Astrocyte (in vitro differentiated cells and primary cell): ENCODE measurements at regions not wholly inside any gene's neighbourhood (a gene's known extent, or its start where the extent isn't known, plus 50 kb on each side); places are given as distances from the start of the nearest gene placed in this dataset.
A peak's percentile ranks its signal among the peaks of the same experiment; 100 is the strongest.

Experiments
- DNase-seq: peaks from one replicate; pipeline ENCODE4 v3.0.0-alpha.2; 2010; ENCODE audit warnings: low read depth
- FAIRE-seq: peaks from 2 replicates; lab custom pipeline; 2011; peaks lifted over from hg19 to GRCh38; lab: Jason Lieb, UNC
- H2AFZ ChIP-seq: 2 replicates; pipeline ENCODE4 v1.6.0; 2012; ENCODE audit warnings: low read depth, low read length, inconsistent platforms
- H3K27ac ChIP-seq: 2 replicates; pipeline ENCODE4 v1.5.1; 2011; ENCODE audit warnings: low read depth, low read length, inconsistent platforms
- H3K27me3 ChIP-seq: 2 replicates; pipeline ENCODE4 v1.6.0; 2011; ENCODE audit warnings: low read length, inconsistent platforms; ENCODE audit not compliant: insufficient read depth
- H3K36me3 ChIP-seq: 2 replicates; pipeline ENCODE4 v1.5.1; 2011; ENCODE audit warnings: low read length, inconsistent platforms; ENCODE audit not compliant: insufficient read depth
- H3K4me1 ChIP-seq: 2 replicates; pipeline ENCODE4 v1.5.1; 2011; ENCODE audit warnings: low read length, inconsistent platforms; ENCODE audit not compliant: insufficient read depth
- H3K4me2 ChIP-seq: 2 replicates; pipeline ENCODE4 v1.6.0; 2012; ENCODE audit warnings: low read length, inconsistent platforms
- H3K4me3 ChIP-seq: 2 replicates; pipeline ENCODE4 v1.5.1; 2011; ENCODE audit warnings: low read depth, mild to moderate bottlenecking, low read length, inconsistent platforms; ENCODE audit not compliant: insufficient read depth
- H3K79me2 ChIP-seq: 2 replicates; pipeline ENCODE4 v1.6.0; 2012; ENCODE audit warnings: mild to moderate bottlenecking, low read length, inconsistent platforms; ENCODE audit not compliant: insufficient read depth
- H3K9ac ChIP-seq: 2 replicates; pipeline ENCODE4 v1.6.0; 2012; ENCODE audit warnings: mild to moderate bottlenecking, low read length, inconsistent platforms
- H3K9me3 ChIP-seq: 2 replicates; pipeline ENCODE4 v1.5.1; 2012; ENCODE audit warnings: low read depth, mild to moderate bottlenecking, low read length, inconsistent platforms; ENCODE audit not compliant: insufficient read depth
- H4K20me1 ChIP-seq: 2 replicates; pipeline ENCODE4 v1.6.0; 2012; ENCODE audit warnings: low read length, inconsistent platforms; ENCODE audit not compliant: insufficient read depth
- H3K27ac Mint-ChIP-seq: one replicate; pipeline ENCODE4 v1.8.0; 2021; ENCODE audit warnings: mild to moderate bottlenecking, mixed read lengths; ENCODE audit not compliant: unreplicated experiment
- H3K27me3 Mint-ChIP-seq: one replicate; pipeline ENCODE4 v1.8.0; 2021; ENCODE audit warnings: low read depth, mixed read lengths; ENCODE audit not compliant: unreplicated experiment
- H3K36me3 Mint-ChIP-seq: one replicate; pipeline ENCODE4 v1.8.0; 2021; ENCODE audit warnings: low read depth, mixed read lengths; ENCODE audit not compliant: unreplicated experiment
- H3K4me1 Mint-ChIP-seq: one replicate; pipeline ENCODE4 v1.8.0; 2021; ENCODE audit warnings: low read depth, mixed read lengths; ENCODE audit not compliant: unreplicated experiment
- H3K4me3 Mint-ChIP-seq: one replicate; pipeline ENCODE4 v1.8.0; 2021; ENCODE audit warnings: mild to moderate bottlenecking, moderate library complexity, mixed read lengths; ENCODE audit not compliant: unreplicated experiment
- H3K9me3 Mint-ChIP-seq: one replicate; pipeline ENCODE4 v1.8.0; 2021; ENCODE audit warnings: mild to moderate bottlenecking, mixed read lengths; ENCODE audit not compliant: unreplicated experiment
- CTCF ChIP-seq: IDR thresholded peaks from 2 replicates; pipeline ENCODE4 v1.5.1; 2011; ENCODE audit warnings: low read depth, mild to moderate bottlenecking, inconsistent platforms, low read length, moderate library complexity; ENCODE audit not compliant: insufficient read depth
- EZH2 ChIP-seq: IDR thresholded peaks from 2 replicates; pipeline ENCODE4 v1.6.1; 2012; ENCODE audit warnings: mild to moderate bottlenecking, low read length, inconsistent platforms; ENCODE audit not compliant: insufficient read depth

GRCh38 chrX:40380655-40381488 is 199.9 kb upstream of the ATP6AP2 start:
- Histone ChIP-seq H3K4me3 (no peak overlapping the region), H3K27me3 (no peaks in the 10 kb centered on the region), H4K20me1 (no peaks in the 10 kb centered on the region), H3K4me2 (no peak overlapping the region), H3K4me1 (no peaks in the 10 kb centered on the region), H3K36me3 (no peaks in the 10 kb centered on the region), H2AFZ (no peak overlapping the region), H3K27ac (no peak overlapping the region), H3K9ac (no peak overlapping the region), H3K79me2 (no peaks in the 10 kb centered on the region), H3K9me3 (no peaks in the 10 kb centered on the region)
- TF ChIP-seq EZH2 (no peak), CTCF (no peak)
- FAIRE-seq (no peak), DNase-seq (no peak)
- Mint-ChIP-seq H3K36me3 (no peaks in the 10 kb centered on the region), H3K9me3 (peaks cover 3% of the 10 kb centered on the region), H3K27ac (no peak overlapping the region), H3K27me3 (peaks cover 4% of the 10 kb centered on the region), H3K4me1 (peaks cover 2% of the 10 kb centered on the region), H3K4me3 (no peak overlapping the region)

DNA sequence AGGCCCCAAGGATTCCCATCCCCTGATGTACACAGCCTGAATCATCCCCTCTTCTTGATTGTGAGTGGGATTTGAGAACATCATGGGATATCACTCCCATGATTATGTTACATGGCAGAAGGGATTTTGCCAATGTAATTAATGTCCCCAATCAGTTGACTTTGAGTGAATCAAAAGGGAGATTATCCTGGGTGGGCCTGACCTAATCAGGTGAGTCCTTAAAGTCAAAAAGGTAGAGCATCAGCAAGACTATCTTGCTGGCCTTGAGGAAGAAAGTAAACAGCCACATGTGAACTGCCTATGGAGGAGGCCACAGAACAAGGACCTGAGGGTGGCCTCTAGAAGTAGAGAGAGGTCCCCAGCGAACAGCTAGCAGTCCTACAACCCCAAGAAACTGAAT is 203.1 kb upstream of the ATP6AP2 start:
- Mint-ChIP-seq H3K9me3 (peaks cover 3% of the 10 kb centered on the region), H3K36me3 (no peaks in the 10 kb centered on the region), H3K27me3 (peaks cover 4% of the 10 kb centered on the region), H3K27ac (no peak overlapping the region), H3K4me1 (no peaks in the 10 kb centered on the region), H3K4me3 (no peak overlapping the region)
- H3K27me3 ChIP-seq, result no peaks in the 10 kb centered on the region
- no peaks in the 10 kb centered on the region for H3K9me3 ChIP-seq
- H3K4me1 ChIP-seq, result no peaks in the 10 kb centered on the region
- H2AFZ ChIP-seq, result no peak overlapping the region
- no peak overlapping the region for H3K4me2 ChIP-seq
- no peaks in the 10 kb centered on the region for H3K79me2 ChIP-seq
- TF ChIP-seq CTCF (no peak), EZH2 (no peak)
- no peaks in the 10 kb centered on the region for H4K20me1 ChIP-seq
- no peak overlapping the region for H3K27ac ChIP-seq
- FAIRE-seq, result peak; percentile 23
- no peak for DNase-seq
- H3K9ac ChIP-seq, result no peak overlapping the region
- H3K36me3 ChIP-seq, result no peaks in the 10 kb centered on the region
- no peak overlapping the region for H3K4me3 ChIP-seq

DNA sequence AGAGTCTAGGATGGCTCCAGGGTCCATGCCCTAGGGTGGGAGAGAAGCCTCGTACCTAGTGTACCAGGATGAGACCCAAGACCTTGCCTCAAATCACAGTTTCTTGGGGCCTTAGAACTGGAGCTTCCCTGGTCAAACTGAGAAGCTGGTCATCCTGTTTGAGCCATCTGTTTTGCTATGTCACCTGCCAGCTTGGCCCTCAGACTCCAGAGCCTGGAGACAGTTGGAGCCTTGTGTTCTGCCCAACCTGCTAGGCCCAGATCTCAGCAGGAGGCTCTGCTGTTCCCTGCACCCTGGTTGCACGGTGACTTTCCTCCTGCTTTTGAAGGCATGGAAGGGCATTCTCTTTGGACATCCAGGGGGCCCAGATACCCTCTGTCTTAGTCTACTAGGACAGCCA is 206.3 kb upstream of the ATP6AP2 start:
- no peaks in the 10 kb centered on the region for H3K36me3 ChIP-seq
- no peaks in the 10 kb centered on the region for H3K36me3 Mint-ChIP-seq
- H3K9me3 ChIP-seq, result no peaks in the 10 kb centered on the region
- FAIRE-seq (no peak), DNase-seq (no peak)
- TF ChIP-seq CTCF (no peak), EZH2 (no peak)
- no peaks in the 10 kb centered on the region for H3K27me3 ChIP-seq
- H3K4me2 ChIP-seq, result no peak overlapping the region
- no peak overlapping the region for H2AFZ ChIP-seq
- no peaks in the 10 kb centered on the region for H3K79me2 ChIP-seq
- H3K9ac ChIP-seq, result no peak overlapping the region
- H4K20me1 ChIP-seq, result no peaks in the 10 kb centered on the region
- peaks cover 3% of the 10 kb centered on the region for H3K9me3 Mint-ChIP-seq
- H3K4me1 ChIP-seq, result no peaks in the 10 kb centered on the region
- no peak overlapping the region for H3K4me3 ChIP-seq
- no peak overlapping the region for H3K27ac ChIP-seq
- no peak overlapping the region for H3K27ac Mint-ChIP-seq
- H3K4me1 Mint-ChIP-seq, result no peaks in the 10 kb centered on the region
- H3K4me3 Mint-ChIP-seq, result no peak overlapping the region
- peaks cover 9% of the 10 kb centered on the region for H3K27me3 Mint-ChIP-seq
